NCI-H128 (cell line): ENCODE measurements at regions not wholly inside any gene's neighbourhood (a gene's known extent, or its start where the extent isn't known, plus 50 kb on each side); places are given as distances from the start of the nearest gene placed in this dataset.
"Not testable (repeated sequence)": the region's sequence is repeated elsewhere in the genome, so short reads cannot be mapped to it uniquely, and the experiment has no call there.

ENCODE experiments used
- DNase-seq: peaks from one replicate; lab custom pipeline; 2025; ENCODE audit not compliant: unreplicated experiment; lab: John Stamatoyannopoulos, UW

- no peak for DNase-seq
These were observed 777.3 kb downstream of the CCSER2 start for GRCh38 chr10:85105614-85106255.

GRCh38 chr10:85111271-85111670 lies 782.9 kb downstream of the CCSER2 start:
- DNase-seq = no peak

DNA sequence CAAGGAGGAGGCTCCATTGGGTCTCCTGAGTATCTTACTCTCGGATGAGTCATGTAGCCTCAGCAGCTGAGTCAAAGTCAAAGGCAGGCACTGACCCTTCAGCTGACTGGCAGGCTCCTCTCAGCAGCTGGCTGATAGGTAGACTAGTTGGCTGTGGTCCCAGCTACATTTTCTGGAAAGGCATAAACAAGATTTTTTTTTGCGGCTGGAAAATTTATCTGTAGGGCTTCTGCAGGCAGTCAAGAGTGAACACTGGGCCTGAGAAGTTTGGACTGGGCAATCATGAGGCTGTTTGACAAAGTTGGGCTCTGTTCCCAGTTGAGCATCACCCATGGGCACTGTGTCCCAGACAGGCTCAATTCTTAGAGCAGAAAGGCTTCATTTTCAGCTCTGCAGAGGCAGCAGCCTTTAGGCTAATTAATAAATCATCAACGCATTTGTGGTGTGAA lies 796.2 kb downstream of the CCSER2 start:
- DNase-seq = no peak

DNA sequence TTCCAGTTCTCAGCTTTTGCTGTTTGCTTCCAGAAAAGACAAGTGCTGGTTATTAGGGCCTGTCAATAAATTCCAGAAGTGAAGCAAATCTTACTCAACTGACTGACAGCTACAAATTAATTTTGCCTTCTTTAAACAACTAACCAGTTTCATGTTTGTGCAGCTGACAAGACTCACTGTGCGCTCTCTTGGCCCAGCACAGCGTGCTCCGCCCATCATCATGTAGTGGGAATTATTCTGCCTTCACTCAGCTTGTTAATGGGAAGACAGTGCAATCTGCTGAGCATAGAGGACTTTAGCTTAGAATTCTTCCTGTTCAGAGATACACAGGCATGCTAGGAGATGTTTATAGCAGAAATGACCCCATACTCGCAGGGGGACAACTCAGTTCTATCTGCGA lies 808.9 kb downstream of the CCSER2 start:
- no peak for DNase-seq

DNA sequence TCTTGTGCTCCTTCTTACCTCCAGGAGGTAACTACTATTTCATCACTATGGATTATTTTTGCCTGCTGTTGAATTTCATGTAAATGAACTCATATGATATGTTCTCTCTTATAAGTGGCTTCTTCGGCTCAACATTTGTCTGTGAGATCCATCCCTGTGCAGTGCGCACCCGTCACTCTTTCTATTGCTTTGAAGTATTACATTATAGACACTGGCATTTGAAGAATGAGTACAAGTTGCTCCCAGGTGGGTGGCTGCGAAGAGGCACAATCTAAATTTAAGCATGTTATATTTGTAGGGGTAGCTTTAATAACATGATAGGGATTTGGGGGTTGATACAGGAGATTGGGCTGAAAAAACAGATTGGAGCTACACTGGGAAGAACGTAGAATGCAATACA lies 809.7 kb downstream of the CCSER2 start:
- no peak for DNase-seq

- no peak for DNase-seq
These were observed 810.7 kb downstream of the CCSER2 start for GRCh38 chr10:85139124-85139523.

- DNase-seq = not testable (repeated sequence)
These were observed 813.1 kb downstream of the CCSER2 start for GRCh38 chr10:85141520-85141919.

DNA sequence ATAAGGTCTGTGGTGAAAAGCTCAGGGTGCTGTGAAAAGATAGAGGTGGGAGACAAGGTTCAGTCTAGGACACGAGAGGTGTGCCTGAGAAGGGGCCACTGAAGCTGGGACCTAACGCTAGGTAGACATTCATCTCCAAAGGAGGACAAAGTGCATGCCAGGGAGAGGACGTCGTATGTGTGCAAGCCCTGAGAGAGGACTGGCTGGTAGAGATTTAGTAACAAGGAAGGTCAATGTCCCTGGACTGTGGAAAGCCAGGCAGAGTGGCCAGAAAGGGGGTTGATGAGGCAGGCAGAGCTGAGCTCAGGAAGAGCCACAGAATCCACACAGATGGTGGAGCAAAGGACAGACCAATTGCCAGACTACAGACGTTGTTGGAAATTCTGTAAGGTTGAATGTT lies 817.6 kb downstream of the CCSER2 start:
- no peak for DNase-seq

DNA sequence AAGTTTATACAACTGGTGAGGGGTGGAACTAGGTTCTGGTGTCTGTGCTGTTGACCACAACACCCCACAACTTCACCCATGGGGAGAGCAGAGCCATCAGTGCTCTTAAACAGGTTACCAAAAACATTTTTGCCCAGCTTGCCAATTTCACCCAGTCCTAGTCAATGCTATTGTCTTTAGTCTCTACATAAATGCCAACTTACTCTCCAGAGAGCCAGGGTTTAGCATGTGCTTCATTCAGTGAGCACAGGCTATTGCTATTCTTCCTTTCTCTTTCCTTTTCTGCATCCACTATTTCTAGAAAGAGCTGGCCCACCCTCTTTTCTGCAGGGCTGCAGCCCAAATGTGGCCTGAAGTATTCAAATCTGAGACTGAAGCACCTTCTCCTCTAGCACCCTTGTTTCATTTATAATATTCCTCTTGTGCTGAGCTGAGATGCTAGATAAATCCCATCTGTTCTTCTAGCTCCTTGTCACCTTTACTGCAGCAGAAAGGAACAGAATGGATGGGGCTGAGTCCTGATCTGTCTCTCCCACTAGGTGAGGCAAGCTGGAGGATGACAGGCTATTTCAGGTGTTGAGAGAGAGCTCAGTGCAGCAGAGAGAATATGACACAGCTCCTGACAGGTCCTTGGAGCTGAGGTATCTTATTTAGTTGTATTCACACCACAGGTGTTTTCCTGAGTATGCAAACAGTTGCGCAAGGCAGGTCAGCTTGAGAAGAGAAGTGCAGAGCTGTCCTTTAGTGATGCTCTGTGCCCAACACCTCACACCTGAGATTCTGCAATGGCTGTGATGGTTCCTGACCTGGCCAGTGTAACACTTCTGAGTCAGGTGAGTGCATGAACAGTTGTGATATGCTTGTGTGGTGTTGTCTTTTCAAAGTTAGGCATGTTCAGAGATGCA lies 819.2 kb downstream of the CCSER2 start:
- DNase-seq = no peak

DNA sequence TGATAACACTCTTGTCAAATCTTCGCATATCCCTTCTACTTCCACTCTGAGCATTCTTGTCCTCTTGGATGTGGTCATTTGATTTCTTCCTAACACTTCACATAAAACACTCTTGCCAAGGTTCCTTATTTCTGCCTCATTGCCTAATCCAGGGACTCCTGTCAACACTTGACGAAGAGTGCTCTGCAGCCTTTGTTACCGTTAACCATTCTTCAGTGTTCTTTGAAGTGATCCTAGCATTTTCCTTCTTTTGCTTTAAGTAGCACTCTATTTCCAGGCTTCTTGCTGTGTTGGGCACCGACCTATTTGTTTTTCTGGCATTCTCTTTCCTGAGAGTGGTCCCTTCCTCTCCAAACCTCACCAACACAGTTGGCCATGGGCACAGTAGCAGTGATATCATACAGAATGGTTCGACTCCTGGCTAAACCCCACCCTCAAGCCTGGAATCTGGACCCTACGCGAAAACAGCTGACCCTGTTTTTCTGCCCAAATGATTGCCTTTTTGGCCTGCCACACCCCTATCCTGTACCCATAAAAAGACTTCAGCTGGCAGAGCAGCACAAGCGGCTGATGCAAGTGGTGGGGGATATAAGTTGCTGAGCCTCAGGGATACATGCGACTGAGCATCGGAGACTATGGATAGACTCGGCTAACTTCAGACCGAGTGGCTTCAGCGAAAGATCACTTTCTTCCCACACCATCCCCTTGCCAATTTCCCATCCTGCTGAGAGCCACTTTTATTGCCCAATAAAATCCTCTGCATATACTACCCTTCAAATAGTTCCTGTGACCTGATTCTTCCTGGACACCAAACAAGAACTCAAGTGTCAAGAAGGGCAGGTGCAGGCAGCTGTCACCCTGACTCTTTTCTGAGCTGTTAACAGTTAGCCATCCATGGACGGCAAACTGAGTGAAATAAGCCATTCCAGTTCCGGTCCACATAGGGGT lies 820.6 kb downstream of the CCSER2 start:
- DNase-seq = no peak

GRCh38 chr10:85149766-85150165 lies 821.4 kb downstream of the CCSER2 start:
- DNase-seq = no peak

GRCh38 chr10:85151506-85151905 lies 823.1 kb downstream of the CCSER2 start:
- no peak for DNase-seq

DNA sequence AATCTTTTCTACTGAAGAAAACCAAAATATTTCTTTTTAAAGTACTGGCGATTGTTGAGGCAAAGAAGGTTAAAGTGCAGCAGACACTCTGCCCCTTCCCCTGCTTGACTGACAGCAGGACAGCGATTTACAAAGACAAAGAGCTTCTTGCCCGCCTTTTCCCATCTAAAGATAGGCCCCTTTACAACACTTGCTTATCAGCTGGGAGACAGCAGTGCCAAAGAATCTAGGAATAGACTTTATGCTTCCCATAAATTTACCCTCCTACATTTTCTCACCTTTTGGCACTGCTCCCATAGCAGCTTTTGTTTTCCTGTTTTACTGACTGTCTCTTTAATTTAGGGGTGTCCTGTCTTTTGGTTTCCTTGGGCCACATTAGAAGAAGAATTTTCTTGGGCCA lies 824.1 kb downstream of the CCSER2 start:
- DNase-seq = no peak

GRCh38 chr10:85152911-85153310 lies 824.5 kb downstream of the CCSER2 start:
- no peak for DNase-seq

GRCh38 chr10:85157206-85157605 lies 828.8 kb downstream of the CCSER2 start:
- no peak for DNase-seq

- no peak for DNase-seq
These were observed 839.9 kb downstream of the CCSER2 start for GRCh38 chr10:85168243-85168642.

DNA sequence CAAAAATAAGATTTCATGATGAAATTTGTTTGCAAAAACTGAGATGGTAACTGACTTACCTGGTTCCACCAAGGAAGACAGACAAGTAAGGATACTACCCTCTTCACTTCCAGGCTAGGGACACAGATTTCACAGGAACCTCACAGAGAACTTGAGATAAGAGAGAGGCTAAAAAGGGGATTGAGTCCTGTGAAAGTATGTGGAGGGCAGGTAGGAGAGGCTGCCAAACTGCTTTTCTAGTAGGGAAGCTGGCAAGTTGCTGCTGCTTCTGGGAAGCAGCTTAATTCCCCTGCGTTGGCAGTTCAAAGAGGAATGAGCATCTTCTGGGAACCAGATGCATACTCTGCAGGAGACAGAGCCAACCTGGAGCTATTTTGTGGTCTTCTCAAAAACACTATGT lies 841.6 kb downstream of the CCSER2 start:
- DNase-seq = no peak

DNA sequence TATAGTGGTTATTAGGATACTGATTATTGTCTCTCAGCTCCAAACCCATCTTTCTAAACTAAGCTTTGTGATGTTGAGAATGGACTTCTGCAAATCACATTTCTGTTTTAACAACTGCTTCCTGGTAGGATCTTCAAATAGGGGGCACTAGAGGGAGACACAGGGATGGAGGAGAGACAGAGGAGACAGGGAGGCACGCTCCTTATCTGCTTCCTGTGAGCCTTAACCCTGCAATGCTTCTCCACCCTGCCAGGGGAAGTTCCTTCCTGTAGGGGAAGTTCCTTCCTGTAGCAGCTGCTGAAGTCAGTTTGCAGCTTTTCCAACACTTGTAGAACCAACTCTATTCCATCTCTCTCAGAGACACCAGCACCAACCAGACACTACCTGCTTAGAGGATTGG lies 847.2 kb downstream of the CCSER2 start:
- DNase-seq = no peak

DNA sequence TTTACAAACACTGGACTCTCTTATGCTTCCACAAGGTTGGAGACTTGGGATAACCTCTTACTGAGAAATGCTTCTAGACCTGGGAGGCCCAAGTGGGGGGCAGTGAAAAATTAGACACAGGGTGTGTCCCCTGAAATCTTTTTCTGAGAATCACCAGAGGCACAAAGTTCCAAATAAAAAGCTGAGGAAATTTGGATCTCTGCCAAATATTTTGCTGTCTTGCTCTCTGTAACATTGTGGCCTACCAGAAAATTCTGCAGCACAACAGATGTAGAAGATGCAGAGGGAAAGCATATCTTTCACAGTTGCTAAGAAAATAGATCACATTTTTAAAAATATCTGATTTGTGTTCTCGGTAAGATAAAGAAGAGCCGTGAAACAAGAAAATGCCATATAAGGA lies 849.4 kb downstream of the CCSER2 start:
- no peak for DNase-seq

DNA sequence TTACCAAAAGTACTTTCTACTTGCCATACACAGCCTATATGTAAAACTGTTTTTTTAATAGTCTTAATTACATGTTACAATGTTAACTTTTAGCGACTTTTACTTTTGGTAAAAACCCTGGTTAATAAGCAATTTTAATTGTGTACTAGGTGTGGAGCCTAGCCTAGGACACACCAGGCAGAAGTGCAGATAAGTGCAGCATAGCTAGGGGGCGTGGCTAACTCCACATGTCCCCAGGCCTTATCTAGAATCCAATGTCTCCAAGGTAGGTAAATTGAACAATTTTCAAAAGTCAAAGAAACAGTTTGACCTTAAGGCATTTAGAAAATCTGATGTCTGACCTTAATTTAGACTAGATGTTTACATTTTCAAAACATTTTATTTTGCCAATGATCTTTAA lies 858.7 kb downstream of the CCSER2 start:
- no peak for DNase-seq

DNA sequence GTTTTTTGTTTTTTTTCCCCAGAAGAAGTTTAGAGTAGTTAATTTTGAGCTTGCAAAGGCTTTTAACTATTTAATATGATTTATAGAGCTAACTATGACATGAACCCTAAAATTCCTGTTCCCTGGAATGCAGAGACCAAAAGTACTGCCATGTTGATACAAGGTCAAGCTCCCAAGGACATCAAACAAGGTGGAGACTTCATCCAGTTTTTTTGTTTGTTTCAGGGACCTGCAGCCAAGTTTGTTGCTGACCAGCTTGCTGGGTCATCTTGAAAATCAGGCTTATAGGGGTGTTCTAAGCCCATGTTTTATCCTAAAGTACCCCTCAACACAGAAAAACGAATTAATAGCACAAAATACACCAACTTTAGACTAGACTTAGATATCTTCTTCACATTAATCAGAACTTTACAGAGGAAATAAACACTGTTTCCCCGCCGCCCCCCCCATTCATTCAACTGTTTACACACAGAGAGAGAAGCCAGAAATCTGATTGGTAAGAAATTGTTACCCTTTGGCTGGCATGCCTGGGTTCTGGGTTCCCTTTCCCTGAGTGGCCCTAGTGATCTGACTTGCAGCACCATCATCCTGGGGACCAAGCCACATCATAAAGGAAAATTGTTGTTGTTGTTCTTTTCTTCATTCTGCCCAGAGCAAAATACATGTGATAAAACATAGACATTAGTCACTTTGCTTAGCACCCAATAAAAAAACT lies 860.5 kb downstream of the CCSER2 start:
- DNase-seq = no peak
